ENCODE measurements at regions not wholly inside any gene's neighbourhood (a gene's known extent, or its start where the extent isn't known, plus 50 kb on each side); places are given as distances from the start of the nearest gene placed in this dataset.
A peak's percentile ranks its signal among the peaks of the same experiment; 100 is the strongest.

GRCh38 chr21:28705616-28706015 lies 287.1 kb downstream of the LTN1 start:
- Histone ChIP-seq H3K9me3 (peaks cover 5% of the 10 kb centered on the region), H3K27me3 (ENCODE audit: insufficient read depth in 3 of 3, low read length in 2 of 3) (no peaks in the 10 kb centered on the region), H3K36me3 (ENCODE audit: insufficient read depth in 1 of 2, low read depth in 1 of 2) (no peaks in the 10 kb centered on the region), H3K27ac (no peak overlapping the region), H3K4me3 (no peak overlapping the region), H3K4me1 (peaks cover 8% of the 10 kb centered on the region)
- ATAC-seq, result no peak
- intact Hi-C loops (cut with DNase I), result no loop called here
- no peak for TF ChIP-seq CTCF (IDR thresholded peaks at IDR 0.05)
- WGBS, 3 donors, result 71 to 93% (median 82%) methylated on average over 4 of the region's 4 CpGs
- DNase-seq, result no peak

GRCh38 chr21:28704746-28705145 lies 287.9 kb downstream of the LTN1 start:
- Histone ChIP-seq H3K27ac (no peak overlapping the region), H3K27me3 (ENCODE audit: insufficient read depth in 3 of 3, low read length in 2 of 3) (no peaks in the 10 kb centered on the region), H3K4me3 (no peak overlapping the region), H3K4me1 (peaks cover 14% of the 10 kb centered on the region), H3K9me3 (peaks cover 5% of the 10 kb centered on the region), H3K36me3 (ENCODE audit: insufficient read depth in 1 of 2, low read depth in 1 of 2) (no peaks in the 10 kb centered on the region)
- WGBS, 3 donors, result 2 to 20% (median 16%) methylated on average over 5 of the region's 5 CpGs
- intact Hi-C loops (cut with DNase I), result no loop called here
- DNase-seq (no peak), ATAC-seq (peak in 3 of 4 donors; percentile 60 to 88 (median 61))
- no peak for TF ChIP-seq CTCF (IDR thresholded peaks at IDR 0.05)

GRCh38 chr21:28703861-28704260 lies 288.8 kb downstream of the LTN1 start:
- DNase-seq, result no peak
- H3K27me3 ChIP-seq (ENCODE audit: insufficient read depth in 3 of 3, low read length in 2 of 3), result no peaks in the 10 kb centered on the region
- H3K36me3 ChIP-seq (ENCODE audit: insufficient read depth in 1 of 2, low read depth in 1 of 2), result no peaks in the 10 kb centered on the region
- intact Hi-C loops (cut with DNase I), result no loop called here
- ATAC-seq, result no peak
- H3K4me1 ChIP-seq, result peaks cover 20% of the 10 kb centered on the region
- no peak overlapping the region for H3K27ac ChIP-seq
- no peak overlapping the region for H3K4me3 ChIP-seq
- peaks cover 5% of the 10 kb centered on the region for H3K9me3 ChIP-seq
- WGBS, 3 donors, result 22 to 45% (median 34%) methylated on average over 2 of the region's 2 CpGs
- no peak for TF ChIP-seq CTCF (IDR thresholded peaks at IDR 0.05)

- peaks cover 5% of the 10 kb centered on the region for H3K9me3 ChIP-seq
- no peak overlapping the region for H3K27ac ChIP-seq
- no peaks in the 10 kb centered on the region for H3K27me3 ChIP-seq (ENCODE audit: insufficient read depth in 3 of 3, low read length in 2 of 3)
- H3K4me3 ChIP-seq, result no peak overlapping the region
- peaks cover 16% of the 10 kb centered on the region for H3K4me1 ChIP-seq
- no peaks in the 10 kb centered on the region for H3K36me3 ChIP-seq (ENCODE audit: insufficient read depth in 1 of 2, low read depth in 1 of 2)
- ATAC-seq, result peak in 3 of 4 donors; percentile 64 to 92 (median 71)
- WGBS, 3 donors, result 42 to 52% (median 49%) methylated on average over 3 of the region's 3 CpGs
- no peak for TF ChIP-seq CTCF (IDR thresholded peaks at IDR 0.05)
- DNase-seq, result no peak
- intact Hi-C loops (cut with DNase I), result no loop called here
Measured at GRCh38 chr21:28699596-28700259, 292.9 kb downstream of the LTN1 start.

- 25 to 53% (median 38%) methylated on average over 1 of the region's 1 CpG for WGBS, 3 donors
Measured at GRCh38 chr21:28699186-28699585, 293.5 kb downstream of the LTN1 start.

More at GRCh38 chr21:28699186-28699585, 293.5 kb downstream of the LTN1 start:
- no peak overlapping the region for H3K4me3 ChIP-seq
- peaks cover 15% of the 10 kb centered on the region for H3K4me1 ChIP-seq
- intact Hi-C loops (cut with DNase I), result no loop called here
- no peaks in the 10 kb centered on the region for H3K36me3 ChIP-seq (ENCODE audit: insufficient read depth in 1 of 2, low read depth in 1 of 2)
- no peak overlapping the region for H3K27ac ChIP-seq
- DNase-seq (no peak), ATAC-seq (no peak)
- no peak for TF ChIP-seq CTCF (IDR thresholded peaks at IDR 0.05)
- H3K9me3 ChIP-seq, result peaks cover 5% of the 10 kb centered on the region
- no peaks in the 10 kb centered on the region for H3K27me3 ChIP-seq (ENCODE audit: insufficient read depth in 3 of 3, low read length in 2 of 3)

Data from psoas muscle (tissue), 7 donors.